ENCODE measurements at regions not wholly inside any gene's neighbourhood (a gene's known extent, or its start where the extent isn't known, plus 50 kb on each side); places are given as distances from the start of the nearest gene placed in this dataset.

GRCh38 chr2:38223256-38223655 lies 147.3 kb upstream of the CYP1B1 start:
- 86% methylated on average over 4 of the region's 4 CpGs for WGBS
- DNase-seq (ENCODE audit: low spot score in 2 of 2) = no peak
- Histone ChIP-seq H3K4me1 (peaks cover 8% of the 10 kb centered on the region), H3K27ac (no peak overlapping the region), H3K36me3 (no peaks in the 10 kb centered on the region), H3K27me3 (peaks cover 6% of the 10 kb centered on the region), H3K4me3 (no peak overlapping the region), H3K9me3 (no peaks in the 10 kb centered on the region)
- TF ChIP-seq EP300 (IDR thresholded peaks at IDR 0.05) (no peak), POLR2AphosphoS5 (IDR thresholded peaks at IDR 0.05) (no peak), POLR2A (IDR thresholded peaks at IDR 0.05) (no peak), CTCF (IDR thresholded peaks at IDR 0.05) (no peak)

DNA sequence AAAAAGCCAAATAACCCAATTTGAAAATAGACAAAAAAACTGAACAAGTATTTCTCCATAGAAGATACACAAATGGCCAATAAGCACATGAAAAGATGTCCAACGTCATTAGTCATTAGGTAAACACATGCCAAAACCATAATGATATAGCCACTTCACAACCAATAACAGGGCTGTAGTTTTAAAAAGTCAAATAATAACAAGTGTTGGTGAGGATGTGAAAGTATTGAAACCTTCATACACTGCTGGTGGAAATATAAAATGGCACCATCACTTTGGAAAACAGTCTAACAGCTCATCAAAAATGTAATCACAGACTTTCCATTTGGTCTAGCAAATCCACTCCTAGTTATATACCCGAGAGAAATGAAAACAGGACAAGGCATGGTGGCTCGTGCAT lies 144.2 kb upstream of the CYP1B1 start:
- Histone ChIP-seq H3K27ac (no peak overlapping the region), H3K9me3 (no peaks in the 10 kb centered on the region), H3K4me3 (no peak overlapping the region), H3K27me3 (peaks cover 6% of the 10 kb centered on the region), H3K4me1 (peaks cover 23% of the 10 kb centered on the region), H3K36me3 (no peaks in the 10 kb centered on the region)
- WGBS = 75% methylated on average over 3 of the region's 3 CpGs
- TF ChIP-seq POLR2A (IDR thresholded peaks at IDR 0.05) = no peak
- no peak for TF ChIP-seq CTCF (IDR thresholded peaks at IDR 0.05)
- TF ChIP-seq EP300 (IDR thresholded peaks at IDR 0.05) = no peak
- no peak for TF ChIP-seq POLR2AphosphoS5 (IDR thresholded peaks at IDR 0.05)
- no peak for DNase-seq (ENCODE audit: low spot score in 2 of 2)

GRCh38 chr2:38218995-38219394 lies 143.0 kb upstream of the CYP1B1 start:
- no peak overlapping the region for H3K27ac ChIP-seq
- no peak for DNase-seq (ENCODE audit: low spot score in 2 of 2)
- TF ChIP-seq CTCF (IDR thresholded peaks at IDR 0.05) (no peak), EP300 (IDR thresholded peaks at IDR 0.05) (no peak), POLR2A (IDR thresholded peaks at IDR 0.05) (no peak), POLR2AphosphoS5 (IDR thresholded peaks at IDR 0.05) (no peak)
- no peak overlapping the region for H3K4me3 ChIP-seq
- peaks cover 26% of the 10 kb centered on the region for H3K4me1 ChIP-seq
- H3K27me3 ChIP-seq = no peaks in the 10 kb centered on the region
- H3K9me3 ChIP-seq = no peaks in the 10 kb centered on the region
- WGBS = 84% methylated on average over 5 of the region's 5 CpGs
- no peaks in the 10 kb centered on the region for H3K36me3 ChIP-seq

GRCh38 chr2:38218591-38218991 lies 142.6 kb upstream of the CYP1B1 start:
- peaks cover 26% of the 10 kb centered on the region for H3K4me1 ChIP-seq
- 37% methylated on average over 4 of the region's 4 CpGs for WGBS
- H3K27me3 ChIP-seq = no peaks in the 10 kb centered on the region
- no peak overlapping the region for H3K4me3 ChIP-seq
- DNase-seq (ENCODE audit: low spot score in 2 of 2) = no peak
- H3K27ac ChIP-seq = no peak overlapping the region
- no peaks in the 10 kb centered on the region for H3K9me3 ChIP-seq
- TF ChIP-seq POLR2AphosphoS5 (IDR thresholded peaks at IDR 0.05) = no peak
- no peak for TF ChIP-seq CTCF (IDR thresholded peaks at IDR 0.05)
- no peak for TF ChIP-seq EP300 (IDR thresholded peaks at IDR 0.05)
- no peak for TF ChIP-seq POLR2A (IDR thresholded peaks at IDR 0.05)
- no peaks in the 10 kb centered on the region for H3K36me3 ChIP-seq

- no peaks in the 10 kb centered on the region for H3K27me3 ChIP-seq
- H3K4me1 ChIP-seq = peaks cover 26% of the 10 kb centered on the region
- TF ChIP-seq POLR2A (IDR thresholded peaks at IDR 0.05) = no peak
- TF ChIP-seq POLR2AphosphoS5 (IDR thresholded peaks at IDR 0.05) = no peak
- no peak for TF ChIP-seq EP300 (IDR thresholded peaks at IDR 0.05)
- no peak for TF ChIP-seq CTCF (IDR thresholded peaks at IDR 0.05)
- H3K36me3 ChIP-seq = no peaks in the 10 kb centered on the region
- no peaks in the 10 kb centered on the region for H3K9me3 ChIP-seq
- H3K27ac ChIP-seq = no peak overlapping the region
- no peak for DNase-seq (ENCODE audit: low spot score in 2 of 2)
- WGBS = 63% methylated on average over 6 of the region's 6 CpGs
- no peak overlapping the region for H3K4me3 ChIP-seq
Observed at GRCh38 chr2:38217401-38218188, 141.6 kb upstream of the CYP1B1 start.

Measured in suprapubic skin (tissue), 4 donors.